ENCODE measurements at regions not wholly inside any gene's neighbourhood (a gene's known extent, or its start where the extent isn't known, plus 50 kb on each side); places are given as distances from the start of the nearest gene placed in this dataset.

DNA sequence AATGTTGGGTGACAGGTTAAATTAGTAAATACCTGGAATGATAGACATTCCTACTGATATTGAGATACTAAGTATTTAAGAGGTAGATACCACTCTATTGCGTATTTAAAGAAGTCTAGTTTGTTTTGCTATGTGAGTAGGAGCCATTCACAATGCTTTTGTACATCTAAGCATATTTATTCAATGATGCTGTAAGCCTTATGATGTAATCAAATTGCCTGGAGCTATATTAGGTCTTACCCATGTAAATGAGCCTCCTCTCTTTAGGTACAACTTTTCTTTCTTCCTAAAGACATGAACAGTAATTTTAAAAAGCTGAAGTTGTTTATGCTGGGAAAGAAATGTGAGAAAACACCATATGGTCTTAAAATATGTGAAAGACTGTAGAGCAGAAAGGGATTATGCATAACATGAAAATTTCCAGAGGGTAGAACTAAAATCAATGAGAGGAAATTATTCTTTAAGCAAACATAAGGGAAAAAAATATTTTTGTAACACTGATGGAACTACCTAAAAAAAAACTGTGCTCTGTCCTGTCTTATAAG, 526.7 kb downstream of the EPHA7 start:
- Mint-ChIP-seq H3K27me3 (no peaks in the 10 kb centered on the region), H3K27ac (no peak overlapping the region), H3K9me3 (peaks cover 2% of the 10 kb centered on the region), H3K4me1 (no peaks in the 10 kb centered on the region), H3K4me3 (no peak overlapping the region), H3K36me3 (ENCODE audit: low read depth) (no peaks in the 10 kb centered on the region)
- CTCF ChIA-PET = no interaction called here
- POLR2A ChIA-PET = no interaction called here
- DNase-seq = no peak

DNA sequence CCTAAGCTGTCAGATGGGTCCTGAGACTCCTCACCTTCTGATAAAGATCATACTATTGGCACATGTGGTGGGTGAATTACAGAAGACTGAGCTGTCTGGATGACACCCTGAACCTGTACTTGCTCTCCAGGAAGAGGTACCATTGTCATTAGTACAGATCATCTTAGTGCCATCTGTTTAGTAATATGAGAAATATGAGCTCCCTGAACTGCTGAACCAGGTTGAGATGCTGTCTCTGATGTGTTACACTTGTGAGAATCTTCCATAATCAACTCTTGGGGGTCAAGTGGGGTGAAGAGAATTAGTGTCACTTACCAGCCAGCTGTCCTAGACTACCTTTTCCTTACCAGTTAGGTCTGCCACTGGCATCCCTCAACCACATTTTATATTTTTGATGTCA, 531.0 kb downstream of the EPHA7 start:
- Mint-ChIP-seq H3K27ac (no peak overlapping the region), H3K27me3 (no peaks in the 10 kb centered on the region), H3K9me3 (peaks cover 3% of the 10 kb centered on the region), H3K4me3 (no peak overlapping the region), H3K36me3 (ENCODE audit: low read depth) (no peaks in the 10 kb centered on the region), H3K4me1 (no peaks in the 10 kb centered on the region)
- ChIA-PET POLR2A (no interaction called here), CTCF (no interaction called here)
- DNase-seq = no peak

- H3K9me3 Mint-ChIP-seq = peaks cover 4% of the 10 kb centered on the region
- no peaks in the 10 kb centered on the region for H3K4me1 Mint-ChIP-seq
- H3K27ac Mint-ChIP-seq = no peak overlapping the region
- POLR2A ChIA-PET = no interaction called here
- H3K27me3 Mint-ChIP-seq = no peaks in the 10 kb centered on the region
- no peak overlapping the region for H3K4me3 Mint-ChIP-seq
- H3K36me3 Mint-ChIP-seq (ENCODE audit: low read depth) = no peaks in the 10 kb centered on the region
- CTCF ChIA-PET = no interaction called here
- no peak for DNase-seq
Observed at GRCh38 chr6:92887871-92888270, 531.5 kb downstream of the EPHA7 start.

DNA sequence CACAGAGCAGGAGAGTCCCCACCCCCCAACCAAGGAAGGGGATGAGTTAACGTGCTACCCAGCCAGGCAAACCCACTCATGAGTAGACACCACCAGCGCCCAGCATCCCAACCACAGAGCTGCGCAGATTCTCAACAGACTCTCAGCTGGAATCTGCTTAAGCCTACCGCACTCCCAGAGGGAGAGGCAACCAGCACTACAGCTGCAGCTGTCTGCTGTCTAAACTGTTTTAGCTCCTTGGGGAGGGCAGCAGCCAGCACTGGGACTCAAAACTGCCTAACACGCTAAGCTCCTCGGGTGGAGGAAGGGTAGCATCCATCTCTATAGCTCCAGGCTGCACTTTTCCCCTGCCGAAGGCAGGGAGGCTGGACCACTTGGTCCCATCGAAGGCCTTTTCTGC, 539.8 kb downstream of the EPHA7 start:
- POLR2A ChIA-PET = no interaction called here
- CTCF ChIA-PET = no interaction called here
- no peak for DNase-seq
- Mint-ChIP-seq H3K9me3 (peaks cover 22% of the 10 kb centered on the region), H3K27me3 (no peaks in the 10 kb centered on the region), H3K27ac (no peak overlapping the region), H3K36me3 (ENCODE audit: low read depth) (no peaks in the 10 kb centered on the region), H3K4me3 (no peak overlapping the region), H3K4me1 (no peaks in the 10 kb centered on the region)

DNA sequence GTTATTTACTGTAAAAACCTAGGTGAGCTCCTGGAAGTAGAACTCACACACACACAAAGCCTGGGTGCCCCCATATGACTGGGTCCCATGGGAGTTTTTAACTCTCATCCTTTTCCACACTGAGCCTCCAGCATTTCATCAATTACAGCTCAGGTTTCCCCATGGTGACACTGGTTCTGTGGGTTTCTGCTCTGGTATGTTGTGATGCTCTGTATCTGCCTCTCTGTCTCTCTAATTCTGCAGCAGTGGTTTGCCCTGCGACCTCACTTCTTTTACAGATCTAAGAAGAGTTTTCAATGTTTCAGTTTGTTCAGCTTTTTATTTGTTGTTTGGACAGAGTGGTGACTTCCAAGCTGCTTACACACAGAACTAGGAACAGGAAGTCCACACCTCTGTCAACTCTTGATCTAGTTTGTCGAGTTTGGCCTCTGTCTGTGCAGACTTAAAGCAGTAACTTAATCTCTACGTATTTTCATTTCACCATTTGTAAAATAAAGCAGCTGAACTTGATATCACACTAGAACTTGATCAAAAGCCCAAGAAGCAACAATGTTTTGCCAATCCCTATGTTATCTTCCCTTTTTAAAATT, 554.3 kb downstream of the EPHA7 start:
- Mint-ChIP-seq H3K9me3 (peaks cover 6% of the 10 kb centered on the region), H3K4me1 (no peaks in the 10 kb centered on the region), H3K4me3 (no peak overlapping the region), H3K36me3 (ENCODE audit: low read depth) (no peaks in the 10 kb centered on the region), H3K27ac (no peak overlapping the region), H3K27me3 (no peaks in the 10 kb centered on the region)
- DNase-seq = no peak
- CTCF ChIA-PET = no interaction called here
- POLR2A ChIA-PET = no interaction called here

DNA sequence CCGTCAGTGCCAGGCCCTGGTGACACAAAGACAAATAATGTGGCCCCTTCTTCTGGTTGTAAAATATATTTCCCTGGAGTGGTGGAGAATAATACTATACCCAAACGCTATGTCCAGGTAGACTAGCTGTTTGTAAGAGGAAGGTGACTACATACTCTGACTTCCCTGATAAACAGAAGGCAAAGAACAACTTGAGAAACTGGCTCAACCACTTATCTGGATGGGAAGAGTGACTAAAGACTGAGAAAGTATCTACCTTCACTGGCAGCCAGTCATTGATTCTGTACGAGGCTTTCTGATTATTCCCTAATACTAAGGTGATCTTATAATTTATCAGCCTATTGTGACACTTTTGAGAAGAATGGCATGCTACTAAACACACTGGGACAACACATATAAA, 569.7 kb downstream of the EPHA7 start:
- Mint-ChIP-seq H3K36me3 (ENCODE audit: low read depth) (no peaks in the 10 kb centered on the region), H3K4me3 (no peak overlapping the region), H3K9me3 (peaks cover 2% of the 10 kb centered on the region), H3K27ac (no peak overlapping the region), H3K4me1 (no peaks in the 10 kb centered on the region), H3K27me3 (no peaks in the 10 kb centered on the region)
- POLR2A ChIA-PET = no interaction called here
- CTCF ChIA-PET = no interaction called here
- no peak for DNase-seq

DNA sequence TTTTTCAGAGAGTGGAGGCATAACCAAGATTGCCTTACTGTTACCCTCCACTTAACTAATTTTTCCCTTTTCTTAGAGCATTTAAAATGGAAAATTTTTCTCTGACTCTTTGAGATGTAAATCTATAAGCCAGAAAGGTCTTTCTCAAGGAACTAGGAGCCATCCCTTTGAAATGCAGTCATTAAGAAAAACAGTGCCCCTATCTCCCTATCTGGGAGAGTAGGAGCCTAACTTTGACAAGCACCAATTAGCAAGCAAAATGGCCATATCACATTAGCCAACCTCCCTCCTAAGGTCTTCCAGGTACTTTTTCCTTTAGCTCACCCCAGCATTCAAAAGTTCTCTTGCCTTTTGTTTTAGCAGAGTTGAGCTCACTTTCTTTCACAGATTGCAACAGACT, 570.5 kb downstream of the EPHA7 start:
- ChIA-PET POLR2A (no interaction called here), CTCF (no interaction called here)
- no peak for DNase-seq
- H3K27me3 Mint-ChIP-seq = no peaks in the 10 kb centered on the region
- H3K4me3 Mint-ChIP-seq = no peak overlapping the region
- H3K36me3 Mint-ChIP-seq (ENCODE audit: low read depth) = no peaks in the 10 kb centered on the region
- H3K27ac Mint-ChIP-seq = no peak overlapping the region
- no peaks in the 10 kb centered on the region for H3K4me1 Mint-ChIP-seq
- H3K9me3 Mint-ChIP-seq = peaks cover 2% of the 10 kb centered on the region

DNA sequence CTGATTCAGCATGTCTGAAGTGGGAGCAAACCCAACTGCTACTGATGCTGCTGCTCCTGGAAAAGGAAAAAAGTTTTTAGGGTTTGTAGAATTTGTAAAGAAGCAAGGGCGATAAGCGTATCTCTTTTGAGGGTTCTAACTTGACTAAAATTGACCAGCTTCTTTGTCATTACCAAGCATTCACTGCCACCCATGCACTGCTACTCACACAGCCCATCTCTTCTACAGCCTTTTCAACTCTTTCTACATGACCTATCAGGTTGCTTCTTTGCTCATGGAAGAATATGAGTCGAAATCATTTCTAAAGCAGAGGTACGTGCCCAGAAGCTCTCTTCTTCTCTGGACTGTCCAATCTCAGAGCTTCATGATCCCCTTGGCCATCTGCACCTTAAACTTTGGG, 570.9 kb downstream of the EPHA7 start:
- H3K4me3 Mint-ChIP-seq = no peak overlapping the region
- POLR2A ChIA-PET = no interaction called here
- no peaks in the 10 kb centered on the region for H3K4me1 Mint-ChIP-seq
- H3K27me3 Mint-ChIP-seq = no peaks in the 10 kb centered on the region
- no peak overlapping the region for H3K27ac Mint-ChIP-seq
- no peak for DNase-seq
- H3K9me3 Mint-ChIP-seq = peaks cover 2% of the 10 kb centered on the region
- CTCF ChIA-PET = no interaction called here
- H3K36me3 Mint-ChIP-seq (ENCODE audit: low read depth) = no peaks in the 10 kb centered on the region

DNA sequence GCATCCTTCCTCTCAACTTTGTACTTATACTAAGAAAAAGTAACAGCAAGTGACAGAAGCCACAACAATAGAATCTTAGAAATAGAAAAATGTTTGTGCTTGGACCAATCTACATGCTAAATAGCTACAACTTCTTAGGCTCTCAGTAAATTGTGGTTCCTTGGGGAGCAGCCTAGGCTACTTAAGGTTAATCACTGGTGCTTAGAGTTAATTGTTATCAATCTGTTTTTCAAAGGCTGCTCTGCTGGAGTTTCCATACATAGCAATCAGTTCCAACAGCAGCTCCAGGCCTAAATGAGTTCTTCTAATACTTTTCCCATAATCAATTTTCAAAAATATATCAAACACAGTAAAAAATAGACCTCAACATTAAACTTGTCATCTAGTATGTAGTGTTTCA, 571.4 kb downstream of the EPHA7 start:
- H3K4me3 Mint-ChIP-seq = no peak overlapping the region
- DNase-seq = no peak
- ChIA-PET CTCF (no interaction called here), POLR2A (no interaction called here)
- no peaks in the 10 kb centered on the region for H3K36me3 Mint-ChIP-seq (ENCODE audit: low read depth)
- no peak overlapping the region for H3K27ac Mint-ChIP-seq
- peaks cover 2% of the 10 kb centered on the region for H3K9me3 Mint-ChIP-seq
- H3K27me3 Mint-ChIP-seq = no peaks in the 10 kb centered on the region
- H3K4me1 Mint-ChIP-seq = no peaks in the 10 kb centered on the region

DNA sequence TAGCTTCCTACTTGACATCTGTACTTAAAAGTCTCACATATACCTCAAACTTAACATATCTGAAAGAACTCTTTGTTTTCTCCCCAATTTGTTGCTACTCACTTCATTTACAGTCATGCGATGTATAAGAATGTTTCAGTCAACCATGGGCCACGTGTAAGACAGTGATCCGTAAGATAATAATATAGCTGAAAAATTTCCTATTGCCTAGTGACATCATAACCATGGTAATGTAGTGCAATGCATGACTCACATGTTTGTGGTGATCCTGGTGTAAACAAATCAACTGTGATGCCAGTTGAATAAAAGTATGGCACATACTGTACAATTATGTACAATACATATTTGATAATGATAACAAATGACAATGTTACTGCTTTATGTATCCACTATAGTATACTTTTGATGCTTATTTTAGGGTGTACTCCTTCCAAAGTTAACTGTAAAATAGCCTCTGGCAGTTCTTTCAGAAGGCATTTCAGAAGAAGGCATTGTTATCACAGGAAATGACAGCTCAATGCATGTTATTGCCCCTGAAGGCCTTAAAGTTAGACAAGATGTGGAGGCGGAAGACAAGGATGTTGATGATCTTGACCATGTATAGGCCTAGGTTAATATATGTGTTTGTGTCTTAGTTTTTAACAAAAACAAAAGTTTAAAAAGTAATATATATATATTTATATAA, 579.0 kb downstream of the EPHA7 start:
- no peak overlapping the region for H3K27ac Mint-ChIP-seq
- no peaks in the 10 kb centered on the region for H3K36me3 Mint-ChIP-seq (ENCODE audit: low read depth)
- no peak overlapping the region for H3K4me3 Mint-ChIP-seq
- ChIA-PET CTCF (no interaction called here), POLR2A (no interaction called here)
- no peaks in the 10 kb centered on the region for H3K4me1 Mint-ChIP-seq
- no peak for DNase-seq
- no peaks in the 10 kb centered on the region for H3K9me3 Mint-ChIP-seq
- H3K27me3 Mint-ChIP-seq = no peaks in the 10 kb centered on the region

- ChIA-PET POLR2A (no interaction called here), CTCF (no interaction called here)
- DNase-seq = no peak
- Mint-ChIP-seq H3K4me3 (no peak overlapping the region), H3K27ac (no peak overlapping the region), H3K4me1 (no peaks in the 10 kb centered on the region), H3K27me3 (no peaks in the 10 kb centered on the region), H3K36me3 (ENCODE audit: low read depth) (no peaks in the 10 kb centered on the region), H3K9me3 (peaks cover 3% of the 10 kb centered on the region)
Observed at GRCh38 chr6:92828788-92829187, 590.6 kb downstream of the EPHA7 start.

GRCh38 chr6:92827104-92827503, 592.3 kb downstream of the EPHA7 start:
- Mint-ChIP-seq H3K4me3 (no peak overlapping the region), H3K9me3 (peaks cover 3% of the 10 kb centered on the region), H3K27ac (no peak overlapping the region), H3K4me1 (no peaks in the 10 kb centered on the region), H3K36me3 (ENCODE audit: low read depth) (no peaks in the 10 kb centered on the region), H3K27me3 (no peaks in the 10 kb centered on the region)
- DNase-seq = no peak
- CTCF ChIA-PET = no interaction called here
- POLR2A ChIA-PET = no interaction called here

DNA sequence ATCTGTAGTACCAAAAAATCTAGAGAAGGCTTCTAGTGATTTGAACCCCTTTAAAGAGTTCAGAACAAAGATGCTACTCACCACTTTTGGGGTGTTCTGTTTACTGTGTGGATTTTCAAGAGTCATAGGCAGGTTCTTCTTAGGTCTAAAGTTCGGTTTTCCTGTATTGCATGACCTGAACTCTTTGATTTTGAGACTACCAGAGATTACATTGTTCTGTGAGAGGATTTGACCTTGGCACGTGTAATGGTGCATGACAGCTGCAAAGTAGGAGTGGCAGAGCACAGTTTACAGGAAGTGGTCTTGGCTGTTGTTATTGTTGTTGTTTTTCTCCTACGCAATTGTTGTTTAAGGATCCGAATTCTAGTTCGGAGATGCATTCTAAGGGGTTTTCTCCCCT, 592.7 kb downstream of the EPHA7 start:
- ChIA-PET CTCF (no interaction called here), POLR2A (no interaction called here)
- H3K27me3 Mint-ChIP-seq = no peaks in the 10 kb centered on the region
- no peaks in the 10 kb centered on the region for H3K36me3 Mint-ChIP-seq (ENCODE audit: low read depth)
- H3K27ac Mint-ChIP-seq = no peak overlapping the region
- H3K4me3 Mint-ChIP-seq = no peak overlapping the region
- peaks cover 3% of the 10 kb centered on the region for H3K9me3 Mint-ChIP-seq
- no peaks in the 10 kb centered on the region for H3K4me1 Mint-ChIP-seq
- no peak for DNase-seq

- no peaks in the 10 kb centered on the region for H3K36me3 Mint-ChIP-seq (ENCODE audit: low read depth)
- H3K27ac Mint-ChIP-seq = no peak overlapping the region
- DNase-seq = no peak
- H3K9me3 Mint-ChIP-seq = peaks cover 3% of the 10 kb centered on the region
- ChIA-PET CTCF (no interaction called here), POLR2A (no interaction called here)
- H3K4me1 Mint-ChIP-seq = no peaks in the 10 kb centered on the region
- H3K27me3 Mint-ChIP-seq = no peaks in the 10 kb centered on the region
- no peak overlapping the region for H3K4me3 Mint-ChIP-seq
Observed at GRCh38 chr6:92822222-92822621, 597.1 kb downstream of the EPHA7 start.
